Fibroblast of villous mesenchyme (primary cell): ENCODE measurements at regions not wholly inside any gene's neighbourhood (a gene's known extent, or its start where the extent isn't known, plus 50 kb on each side); places are given as distances from the start of the nearest gene placed in this dataset.
A peak's percentile ranks its signal among the peaks of the same experiment; 100 is the strongest.

Source experiments
- DNase-seq: peaks from one replicate; pipeline ENCODE4 v3.0.0-alpha.2; 2010; ENCODE audit warnings: low read depth
- H3K4me3 ChIP-seq: 2 replicates; pipeline ENCODE4 v1.5.1; 2011; ENCODE audit warnings: low read depth, mild to moderate bottlenecking, low read length
- CTCF ChIP-seq: IDR thresholded peaks from 2 replicates; pipeline ENCODE4 v1.5.1; 2012; ENCODE audit warnings: low read depth, mild to moderate bottlenecking, low read length; ENCODE audit not compliant: insufficient read depth

GRCh38 chr17:77319211-77320043 lies 178.7 kb downstream of the SEC14L1 start:
- H3K4me3 ChIP-seq: peak overlapping the region; percentile 84
- no peak for TF ChIP-seq CTCF
- DNase-seq: peak; percentile 93

GRCh38 chr17:77320044-77320440 lies 179.3 kb downstream of the SEC14L1 start:
- DNase-seq: peak; percentile 89
- no peak for TF ChIP-seq CTCF
- H3K4me3 ChIP-seq: peak overlapping the region; percentile 84

- no peak for TF ChIP-seq CTCF
- peak; percentile 82 for DNase-seq
- peak overlapping the region; percentile 84 for H3K4me3 ChIP-seq
Measured at GRCh38 chr17:77320485-77321256, 179.9 kb downstream of the SEC14L1 start.

GRCh38 chr17:77321649-77322513 lies 181.1 kb downstream of the SEC14L1 start:
- DNase-seq: peak; percentile 60

GRCh38 chr17:77322514-77323412 lies 182.0 kb downstream of the SEC14L1 start:
- peak; percentile 100 for DNase-seq
- no peak for TF ChIP-seq CTCF
- H3K4me3 ChIP-seq: peak overlapping the region; percentile 84

More at GRCh38 chr17:77321649-77322513, 181.1 kb downstream of the SEC14L1 start:
- no peak for TF ChIP-seq CTCF
- H3K4me3 ChIP-seq: peak overlapping the region; percentile 84
